HL-60 (cell line): ENCODE measurements at regions not wholly inside any gene's neighbourhood (a gene's known extent, or its start where the extent isn't known, plus 50 kb on each side); places are given as distances from the start of the nearest gene placed in this dataset.

Experiments
- DNase-seq, 2 experiments: peaks; one replicate each; pipeline ENCODE4 v3.0.0-alpha.2; 2010 to 2020; ENCODE audit warnings: low read depth in 1 of 2, low spot score in 1 of 2
- H3K27ac ChIP-seq: fragments of 250-450 bp; sonication (Bioruptor Pico); replicated peaks from 2 replicates; pipeline ENCODE4 v1.5.1; 2020; ENCODE audit warnings: mild to moderate bottlenecking, moderate library complexity
- H3K27me3 ChIP-seq: fragments of 250-450 bp; sonication (Bioruptor Pico); 2 replicates; pipeline ENCODE4 v1.5.1; 2021; ENCODE audit warnings: mild to moderate bottlenecking, moderate library complexity; ENCODE audit not compliant: insufficient read depth, poor library complexity, severe bottlenecking
- H3K4me3 ChIP-seq: replicated peaks from 2 replicates; pipeline ENCODE4 v1.5.1; 2011; ENCODE audit warnings: mild to moderate bottlenecking, control low read depth, low read length; ENCODE audit not compliant: insufficient read depth
- CTCF ChIP-seq: IDR thresholded peaks from one replicate; pipeline ENCODE4 v1.5.1; 2011; ENCODE audit warnings: low read length, control low read depth, inconsistent platforms; ENCODE audit not compliant: insufficient read depth
- GABPA ChIP-seq: IDR thresholded peaks from 2 replicates; pipeline ENCODE4 v1.6.1; 2012; ENCODE audit warnings: low read depth
- POLR2AphosphoS5 ChIP-seq: IDR thresholded peaks from 2 replicates; pipeline ENCODE4 v1.6.1; 2012; ENCODE audit warnings: low read depth
- REST ChIP-seq: IDR thresholded peaks from 2 replicates; pipeline ENCODE4 v1.6.1; 2012; ENCODE audit warnings: low read depth; ENCODE audit not compliant: insufficient replicate concordance
- SPI1 ChIP-seq: IDR thresholded peaks from 2 replicates; pipeline ENCODE4 v1.6.1; 2012; ENCODE audit warnings: low read depth, mild to moderate bottlenecking, borderline replicate concordance

GRCh38 chr3:64340641-64341101, 115.4 kb upstream of the PRICKLE2 start:
- no peak for TF ChIP-seq CTCF
- no peak for TF ChIP-seq POLR2AphosphoS5
- no peak for TF ChIP-seq SPI1
- no peak for TF ChIP-seq GABPA
- TF ChIP-seq REST = no peak
- no peak overlapping the region for H3K27ac ChIP-seq
- DNase-seq = no peak
- H3K4me3 ChIP-seq = no peak overlapping the region
- no peaks in the 10 kb centered on the region for H3K27me3 ChIP-seq

GRCh38 chr3:64336488-64336887, 111.2 kb upstream of the PRICKLE2 start:
- H3K4me3 ChIP-seq = no peak overlapping the region
- TF ChIP-seq SPI1 (no peak), GABPA (no peak)
- H3K27me3 ChIP-seq = no peaks in the 10 kb centered on the region
- DNase-seq = no peak
- no peak overlapping the region for H3K27ac ChIP-seq

DNA sequence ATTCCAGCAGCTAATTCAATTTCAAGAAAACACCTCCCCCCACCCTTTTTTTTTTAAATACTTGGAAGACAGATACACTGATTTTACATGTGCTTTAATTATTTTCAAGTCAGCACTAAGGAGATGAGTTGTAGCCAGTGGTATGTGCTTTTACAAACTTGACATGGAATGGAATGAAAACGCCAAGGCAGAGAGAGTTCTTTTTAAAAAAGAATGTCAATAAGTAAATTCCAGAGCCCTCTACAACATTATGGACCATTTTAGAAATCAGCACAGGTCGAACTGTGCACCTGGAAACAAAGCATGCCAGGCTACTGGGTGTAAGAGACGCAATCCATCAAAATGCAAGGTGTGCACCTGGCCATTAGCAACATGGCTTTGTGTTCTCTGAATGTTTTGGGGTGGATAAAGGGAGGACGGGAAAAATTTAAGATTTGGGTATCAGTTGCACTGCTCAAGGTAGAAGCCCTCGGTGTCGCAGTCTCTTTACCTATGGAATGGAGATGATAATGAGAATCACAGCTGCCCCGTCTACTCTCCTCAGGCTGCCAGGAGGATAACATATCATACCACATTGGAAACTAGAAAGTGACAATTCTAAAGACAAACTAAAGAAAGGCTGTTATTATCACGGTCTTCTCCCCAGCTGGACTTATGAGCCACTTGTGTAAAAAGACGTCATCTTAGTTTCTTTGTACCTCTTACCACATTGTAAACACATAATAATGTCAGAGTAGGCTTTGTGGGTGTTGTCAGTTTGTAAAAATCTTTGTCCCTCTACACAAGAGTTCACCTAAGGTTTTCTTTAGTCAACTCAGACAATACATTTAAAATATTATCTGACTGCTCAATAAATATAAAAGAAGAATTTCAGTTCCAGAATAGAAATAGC, 107.4 kb upstream of the PRICKLE2 start:
- TF ChIP-seq SPI1 = no peak
- TF ChIP-seq REST = no peak
- no peak for TF ChIP-seq POLR2AphosphoS5
- TF ChIP-seq GABPA = no peak
- no peak for TF ChIP-seq CTCF
- Histone ChIP-seq H3K27me3 (no peaks in the 10 kb centered on the region), H3K4me3 (no peak overlapping the region), H3K27ac (no peak overlapping the region)
- no peak for DNase-seq

- no peaks in the 10 kb centered on the region for H3K27me3 ChIP-seq
- TF ChIP-seq CTCF = no peak
- no peak for TF ChIP-seq SPI1
- H3K27ac ChIP-seq = no peak overlapping the region
- no peak overlapping the region for H3K4me3 ChIP-seq
- DNase-seq = no peak
Observed at GRCh38 chr3:64331605-64332004, 106.3 kb upstream of the PRICKLE2 start.
